GM18499 (cell line): ENCODE measurements at regions not wholly inside any gene's neighbourhood (a gene's known extent, or its start where the extent isn't known, plus 50 kb on each side); places are given as distances from the start of the nearest gene placed in this dataset.

ENCODE experiments used
- ATAC-seq: cut with Tn5 transposase; IDR thresholded peaks from one replicate; pipeline ENCODE4 v1.9.1; 2021; ENCODE audit warnings: moderate number of reproducible peaks; ENCODE audit not compliant: insufficient read depth, unreplicated experiment

DNA sequence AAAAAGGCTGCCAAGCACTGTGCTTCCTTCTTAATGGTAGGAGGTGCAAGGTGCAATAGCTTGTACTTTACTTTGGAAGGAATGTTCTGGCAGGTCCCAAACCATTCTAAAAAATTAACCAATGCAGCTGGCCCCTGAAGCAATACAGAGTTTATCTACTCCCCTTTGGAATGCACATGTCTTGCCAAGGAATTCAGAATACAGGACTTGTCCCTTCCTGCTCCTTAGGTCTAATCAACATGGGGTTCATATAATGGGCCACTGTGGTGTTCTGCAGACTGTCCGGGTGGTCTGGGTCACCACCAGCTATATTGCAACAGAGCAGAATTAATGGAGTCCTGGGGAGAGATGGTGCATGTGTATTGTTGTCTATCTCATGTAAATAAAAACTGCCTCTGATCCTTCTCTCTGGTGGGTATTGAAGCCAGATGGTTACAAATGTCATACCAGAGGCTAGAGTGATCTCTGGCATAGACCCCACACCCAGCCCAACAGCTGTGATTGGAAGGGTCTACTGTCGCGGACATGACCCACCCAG lies 112.8 kb downstream of the RIPK4 start:
- no peak for ATAC-seq

- no peak for ATAC-seq
Measured at GRCh38 chr21:41653243-41653953, 113.5 kb downstream of the RIPK4 start.

DNA sequence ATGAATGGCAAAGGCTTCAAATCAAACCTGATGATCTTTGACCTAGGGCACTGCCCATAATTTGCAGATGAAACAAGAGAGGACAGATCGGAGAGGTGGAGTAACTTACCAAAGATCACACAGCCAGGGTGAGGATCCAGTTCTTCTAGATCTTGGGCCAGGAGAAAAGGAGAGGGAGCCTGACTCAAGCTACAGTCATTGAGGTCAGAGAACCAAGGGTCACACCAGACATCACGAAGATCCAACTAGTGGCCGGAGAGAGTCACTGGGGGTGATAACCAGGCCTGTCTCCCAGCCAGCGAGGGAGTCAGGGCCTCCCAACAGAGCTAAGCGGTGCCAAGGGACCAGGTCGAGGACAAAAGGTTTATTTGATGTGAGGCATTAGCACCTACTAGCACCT lies 115.0 kb downstream of the RIPK4 start:
- ATAC-seq, result no peak

DNA sequence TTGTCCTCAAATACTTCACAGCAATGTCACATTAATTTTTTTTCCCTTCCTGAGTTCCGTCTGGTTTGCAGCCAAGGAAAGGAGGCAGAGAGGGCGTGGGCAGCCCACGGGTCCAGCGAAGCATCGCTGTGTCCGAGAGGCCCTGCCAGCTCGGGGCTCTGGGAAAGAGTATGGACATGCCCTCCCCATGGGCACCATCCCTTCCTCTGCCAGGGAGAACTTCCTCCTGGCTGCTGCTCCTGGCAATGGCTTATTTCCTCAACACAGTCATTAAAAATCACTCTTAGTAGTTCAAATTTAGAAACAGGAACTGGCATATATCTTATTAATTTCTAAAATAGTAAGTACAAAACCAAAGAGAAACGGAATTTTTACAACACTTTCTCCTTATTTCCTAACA lies 115.4 kb downstream of the RIPK4 start:
- ATAC-seq, result no peak

DNA sequence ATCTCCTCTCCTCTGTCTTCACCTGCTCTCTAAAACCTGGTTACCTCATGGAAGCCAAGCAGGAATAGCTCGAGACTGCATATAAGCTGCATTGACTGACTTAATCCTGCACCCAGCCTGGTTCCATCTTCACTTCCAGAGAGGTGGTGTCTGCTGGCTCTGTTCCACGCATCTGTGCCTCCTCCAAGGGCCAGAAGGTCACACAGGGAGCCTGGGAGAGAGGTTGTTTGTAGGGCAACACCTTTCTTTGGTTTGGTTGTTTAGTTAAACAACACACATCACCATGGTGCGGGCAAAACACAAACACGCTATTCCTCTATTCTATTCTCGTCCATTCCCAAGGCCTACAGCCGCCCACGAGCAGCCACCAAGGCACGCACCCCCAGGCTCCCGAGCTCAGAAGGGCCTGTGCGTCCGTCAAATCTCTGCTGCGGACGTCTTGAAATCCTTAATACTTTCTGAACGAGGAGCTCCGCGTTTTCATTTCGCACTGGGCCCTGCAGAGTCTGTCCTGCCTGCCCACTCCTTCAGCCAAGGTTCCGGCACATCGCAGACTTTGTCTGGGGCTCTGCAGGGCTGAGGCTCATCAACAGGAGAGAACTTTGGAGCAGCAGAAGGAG lies 116.2 kb downstream of the RIPK4 start:
- no peak for ATAC-seq

GRCh38 chr21:41648591-41649031 lies 118.2 kb downstream of the RIPK4 start:
- no peak for ATAC-seq

DNA sequence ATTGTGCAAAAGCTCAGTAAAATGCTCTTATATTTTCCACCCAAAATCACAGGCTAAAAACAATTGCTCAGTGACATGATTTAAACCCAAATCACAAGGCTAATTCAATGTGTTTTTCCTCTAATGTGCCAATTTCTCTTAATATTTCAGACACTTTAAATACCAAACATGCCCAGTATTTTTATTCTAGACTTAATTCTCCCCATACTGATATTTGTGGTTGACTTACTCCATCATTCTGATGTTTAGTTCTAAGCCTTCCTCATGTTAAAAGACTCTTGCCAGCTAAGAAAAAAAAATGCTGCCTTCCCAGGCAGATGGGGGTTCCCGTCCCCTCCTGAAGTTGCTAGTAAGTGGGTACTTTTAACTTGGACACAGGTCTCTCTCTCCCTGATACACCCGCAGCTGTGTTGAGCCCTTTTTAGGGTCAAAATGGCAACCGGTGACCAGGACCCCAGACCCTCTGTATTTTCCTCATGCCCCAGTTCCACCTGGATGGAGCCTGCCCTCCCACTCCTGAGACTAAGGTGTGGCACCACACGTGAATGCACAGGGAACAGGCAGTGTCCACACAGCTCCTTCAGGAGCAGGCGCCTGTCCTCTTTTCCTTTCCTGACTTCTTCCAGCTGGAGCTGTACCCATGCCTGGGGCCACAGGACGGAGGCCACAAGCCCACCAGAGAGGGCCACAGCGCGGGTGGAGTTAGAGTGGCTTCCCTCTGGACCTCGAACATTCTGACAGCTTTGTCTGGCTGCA lies 118.9 kb downstream of the RIPK4 start:
- ATAC-seq, result no peak

- ATAC-seq, result no peak
Measured at GRCh38 chr21:41643246-41643966, 123.4 kb downstream of the RIPK4 start.

GRCh38 chr21:41641821-41642701 lies 124.8 kb downstream of the RIPK4 start:
- no peak for ATAC-seq

DNA sequence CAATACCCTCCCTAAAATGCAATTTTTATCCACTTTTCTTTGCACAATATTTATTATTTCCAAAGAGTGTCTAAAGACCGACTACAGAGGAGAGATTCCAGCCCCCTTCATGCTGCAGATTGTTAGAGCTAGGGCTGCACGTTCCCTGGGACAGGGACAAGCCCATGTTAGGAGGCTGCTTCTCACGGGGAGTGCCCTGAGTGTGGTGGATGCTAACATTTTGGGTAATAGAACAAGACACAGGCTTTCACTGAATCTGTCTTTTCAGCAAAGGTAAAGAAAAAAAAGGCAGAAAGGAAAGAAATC lies 125.4 kb downstream of the RIPK4 start:
- no peak for ATAC-seq

DNA sequence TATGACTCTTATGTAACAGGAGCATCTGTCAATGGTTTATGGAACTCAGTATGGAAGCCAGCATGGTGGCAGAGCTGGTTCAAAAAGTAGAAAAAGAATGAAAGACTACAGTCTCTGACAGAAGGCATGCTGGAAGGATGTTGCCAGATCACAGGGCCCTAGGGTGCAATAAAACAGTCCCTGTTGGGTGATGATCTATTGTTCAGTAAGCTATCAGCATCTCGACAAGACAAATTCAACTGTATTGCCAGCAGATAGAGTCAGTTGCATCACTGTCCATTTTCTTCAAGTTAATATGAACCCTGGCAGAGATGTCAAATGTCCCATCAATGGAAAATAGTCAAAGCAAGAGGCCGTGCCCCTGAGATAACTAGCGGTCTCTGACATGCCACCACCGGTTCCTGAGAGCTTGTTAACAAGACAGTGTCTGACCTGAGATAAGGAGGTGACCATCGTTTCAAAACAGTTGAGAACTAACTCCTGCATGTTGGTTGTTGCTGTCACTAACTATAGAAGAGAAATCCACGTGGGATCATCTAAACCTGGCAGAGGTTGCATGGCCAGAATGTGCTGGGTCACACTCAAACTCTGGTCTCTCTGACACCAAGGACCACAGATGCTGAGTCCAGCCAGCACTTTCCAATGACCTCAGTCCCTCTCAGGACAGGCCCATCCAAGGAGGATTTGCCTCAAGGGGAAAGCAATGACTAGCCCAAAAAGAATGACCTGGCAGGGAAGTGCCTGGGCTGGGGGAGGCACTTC lies 125.9 kb downstream of the RIPK4 start:
- ATAC-seq, result no peak

GRCh38 chr21:41639766-41640165 lies 127.1 kb downstream of the RIPK4 start:
- no peak for ATAC-seq

- ATAC-seq, result no peak
Measured at GRCh38 chr21:41639336-41639735, 127.5 kb downstream of the RIPK4 start.

DNA sequence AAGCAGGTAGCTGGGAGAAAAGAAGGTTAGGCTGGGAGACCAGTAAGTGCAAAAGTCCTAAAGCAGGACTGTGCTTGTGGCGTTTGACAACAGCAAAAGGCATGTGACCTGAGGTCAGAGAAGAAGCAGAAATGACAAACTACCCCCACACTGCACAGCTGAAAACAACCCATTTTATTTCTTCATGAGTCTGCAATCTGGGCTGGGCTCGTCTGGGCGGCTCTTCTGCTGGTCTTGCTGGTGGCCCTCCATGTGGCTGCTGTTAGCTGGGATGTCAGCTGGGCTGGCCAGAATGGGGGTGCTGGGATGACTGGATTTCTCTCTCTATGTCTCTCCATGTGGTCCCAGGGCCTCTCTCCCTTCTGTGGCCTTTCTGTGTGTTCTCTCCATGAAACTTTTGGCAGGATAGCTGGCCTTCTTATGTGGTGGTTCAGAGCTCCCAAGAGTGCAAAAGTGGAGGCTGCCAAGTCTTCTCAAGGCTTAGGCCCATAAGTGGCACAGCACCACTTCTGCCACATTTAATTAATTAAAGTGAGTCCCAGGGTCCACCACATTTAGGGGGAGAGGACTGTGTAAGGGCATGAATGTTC lies 128.6 kb downstream of the RIPK4 start:
- ATAC-seq, result no peak

DNA sequence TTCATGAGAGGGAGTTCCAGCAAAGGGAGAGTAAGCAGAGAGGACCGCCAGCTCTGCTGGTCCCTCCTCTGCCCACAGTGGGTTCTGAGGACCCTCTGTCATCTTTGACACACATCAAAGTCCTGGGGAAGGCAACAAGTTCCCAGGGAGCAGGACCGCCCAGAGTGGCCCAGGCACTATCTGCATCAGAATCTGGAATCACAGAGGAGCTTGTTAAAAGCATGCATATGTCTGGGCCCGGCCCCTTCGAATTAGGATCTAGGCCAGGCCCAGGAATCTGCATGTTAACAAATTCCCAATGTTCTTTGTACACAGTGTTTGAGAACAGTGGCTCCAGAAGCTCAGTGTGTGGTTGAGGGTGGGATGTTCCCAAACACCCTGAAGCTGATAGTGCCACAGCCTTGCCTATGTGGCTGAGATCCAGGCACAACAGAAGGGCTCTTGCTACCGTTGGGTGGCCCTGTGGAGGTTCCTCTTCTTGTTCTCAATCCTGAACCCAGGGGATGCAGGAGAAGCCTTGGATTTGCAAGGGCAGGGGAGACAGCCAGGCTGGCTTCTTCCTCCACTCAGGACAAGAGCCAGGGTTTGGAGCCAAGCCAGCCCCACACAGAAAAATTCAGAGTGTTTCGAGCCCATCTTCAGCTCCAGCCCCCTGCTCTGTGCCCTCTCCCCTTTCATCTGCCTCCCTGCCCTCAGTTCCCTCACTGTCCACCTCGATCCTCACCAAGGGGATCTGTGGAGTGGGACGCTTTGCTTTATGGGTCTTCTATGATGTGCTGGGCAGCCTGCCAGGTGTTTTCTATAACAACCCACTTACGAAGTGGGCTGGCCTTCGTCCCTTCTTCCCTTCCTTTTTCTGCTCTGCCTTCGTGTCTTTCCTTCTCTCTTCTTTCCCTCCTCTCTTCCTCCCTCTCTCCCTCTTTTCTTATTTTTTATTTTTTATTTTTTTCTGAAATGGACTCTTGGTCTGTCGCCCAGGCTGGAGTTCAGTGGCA lies 129.0 kb upstream of the TMPRSS2 start:
- no peak for ATAC-seq

GRCh38 chr21:41635874-41636273 lies 127.9 kb upstream of the TMPRSS2 start:
- no peak for ATAC-seq

GRCh38 chr21:41634858-41635257 lies 126.9 kb upstream of the TMPRSS2 start:
- no peak for ATAC-seq
